Central memory CD4-positive, alpha-beta T cell (primary cell): ENCODE measurements at regions not wholly inside any gene's neighbourhood (a gene's known extent, or its start where the extent isn't known, plus 50 kb on each side); places are given as distances from the start of the nearest gene placed in this dataset.

Source experiments
- DNase-seq: peaks from one replicate; pipeline ENCODE4 v3.0.0; 2022

GRCh38 chr9:113742878-113743277, 133.2 kb upstream of the ZNF618 start:
- DNase-seq: no peak

DNA sequence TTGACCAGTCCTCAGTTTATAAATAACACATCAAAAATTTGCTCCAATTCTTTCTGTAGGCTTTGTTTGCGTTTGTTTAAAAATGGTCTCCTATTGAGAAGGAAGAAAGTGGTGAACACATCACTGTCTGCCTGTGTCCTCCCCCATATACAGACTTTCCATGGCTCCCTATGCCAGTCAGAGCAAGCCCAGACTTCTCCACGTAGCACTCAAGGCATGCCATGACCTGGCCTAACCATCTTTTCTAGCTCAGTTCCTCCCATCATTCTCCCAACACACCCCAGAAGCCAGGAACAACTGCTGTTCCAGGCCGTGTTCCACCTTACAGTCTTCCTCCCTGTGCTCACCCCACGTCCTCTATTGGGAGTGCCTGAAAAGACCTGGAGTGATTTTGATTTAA, 129.6 kb upstream of the ZNF618 start:
- no peak for DNase-seq

GRCh38 chr9:113748135-113748534, 128.0 kb upstream of the ZNF618 start:
- DNase-seq: no peak

GRCh38 chr9:113753398-113754119, 122.5 kb upstream of the ZNF618 start:
- DNase-seq: no peak

DNA sequence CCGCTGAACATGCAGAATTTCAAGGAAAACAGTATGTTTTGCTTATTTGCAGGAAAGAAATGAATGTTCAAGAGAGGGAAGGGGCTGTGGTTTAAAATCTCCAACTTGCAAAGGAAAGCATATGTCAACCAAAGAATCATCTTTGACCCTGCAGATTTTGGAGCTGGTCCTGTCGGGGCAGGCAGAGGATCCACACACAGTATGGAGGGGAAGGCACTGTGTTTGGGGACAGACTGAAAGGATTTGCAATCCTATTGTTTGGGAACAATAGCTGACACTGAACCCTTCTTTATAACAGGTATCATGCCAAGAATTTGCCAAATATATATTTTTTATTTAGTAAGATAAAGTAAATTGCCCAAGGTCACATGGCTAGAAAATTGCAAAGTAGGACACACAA, 121.4 kb upstream of the ZNF618 start:
- DNase-seq: no peak

DNA sequence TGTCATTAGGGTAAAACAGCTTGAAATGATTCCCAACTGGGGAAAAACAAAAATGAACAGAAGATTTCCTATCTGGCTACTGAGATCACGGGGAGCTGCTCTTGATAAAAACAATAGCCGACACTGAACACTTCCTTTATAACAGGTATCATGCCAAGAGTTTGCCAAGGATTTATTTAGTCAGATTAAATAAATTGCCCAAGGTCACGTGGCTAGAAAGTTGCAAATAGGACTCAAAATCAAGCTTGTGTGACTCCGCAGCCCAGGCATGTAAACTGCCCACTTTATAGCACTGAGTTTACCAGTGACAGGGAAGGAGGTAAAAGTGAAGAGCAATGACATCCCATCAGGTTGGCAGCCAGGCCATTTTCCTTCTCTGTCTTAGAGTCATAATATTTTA, 120.7 kb upstream of the ZNF618 start:
- DNase-seq: no peak

GRCh38 chr9:113756476-113757192, 119.5 kb upstream of the ZNF618 start:
- DNase-seq: no peak

- no peak for DNase-seq
These were observed 112.7 kb upstream of the ZNF618 start for GRCh38 chr9:113763429-113763828.

GRCh38 chr9:113764572-113764971, 111.5 kb upstream of the ZNF618 start:
- DNase-seq: no peak

- DNase-seq: no peak
These were observed 106.7 kb upstream of the ZNF618 start for GRCh38 chr9:113769412-113769811.

GRCh38 chr9:113770396-113770795, 105.7 kb upstream of the ZNF618 start:
- no peak for DNase-seq

DNA sequence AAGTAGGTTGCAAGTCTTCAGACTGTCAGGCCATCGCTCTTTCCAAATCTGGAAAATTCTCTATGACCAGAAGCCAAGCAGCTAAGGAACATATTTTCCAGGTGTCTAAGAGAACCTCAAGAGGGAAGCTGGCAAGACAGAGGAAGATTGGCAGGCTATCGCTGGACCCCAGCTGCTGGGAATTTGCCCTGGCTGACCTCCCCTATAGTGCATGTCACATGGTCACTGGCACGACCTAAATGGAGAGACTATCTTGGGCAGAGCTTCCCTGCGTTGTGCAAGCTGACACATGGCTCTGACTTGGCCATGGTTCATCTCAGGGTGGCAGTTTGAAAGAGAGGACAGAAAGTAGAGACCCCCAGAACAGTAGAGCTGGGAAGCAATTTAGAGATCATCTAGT, 104.9 kb upstream of the ZNF618 start:
- DNase-seq: no peak

- no peak for DNase-seq
These were observed 103.8 kb upstream of the ZNF618 start for GRCh38 chr9:113772121-113772810.

- DNase-seq: no peak
These were observed 101.1 kb upstream of the ZNF618 start for GRCh38 chr9:113774963-113775362.

GRCh38 chr9:113775749-113776148, 100.4 kb upstream of the ZNF618 start:
- DNase-seq: no peak

DNA sequence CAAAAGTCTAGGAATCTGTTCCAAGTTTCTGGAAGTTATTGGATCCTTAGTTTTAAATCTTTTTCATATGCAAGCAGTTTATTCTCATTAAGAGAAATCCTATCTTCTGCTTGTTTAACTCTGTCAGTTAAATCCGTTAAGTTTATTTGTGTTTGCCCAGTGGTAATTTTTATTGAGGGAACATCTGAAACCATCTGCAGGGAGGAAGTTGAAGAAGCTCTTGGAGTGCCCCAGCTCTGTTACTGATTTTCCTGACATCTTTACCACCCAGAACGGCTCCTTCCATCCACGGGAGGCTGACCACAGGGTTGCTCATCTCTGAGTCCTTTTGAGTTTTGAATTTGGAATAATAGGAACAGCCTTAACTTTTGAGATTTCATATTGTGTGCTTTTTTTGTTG, 99.9 kb upstream of the ZNF618 start:
- DNase-seq: no peak

GRCh38 chr9:113781381-113781780, 94.7 kb upstream of the ZNF618 start:
- no peak for DNase-seq

DNA sequence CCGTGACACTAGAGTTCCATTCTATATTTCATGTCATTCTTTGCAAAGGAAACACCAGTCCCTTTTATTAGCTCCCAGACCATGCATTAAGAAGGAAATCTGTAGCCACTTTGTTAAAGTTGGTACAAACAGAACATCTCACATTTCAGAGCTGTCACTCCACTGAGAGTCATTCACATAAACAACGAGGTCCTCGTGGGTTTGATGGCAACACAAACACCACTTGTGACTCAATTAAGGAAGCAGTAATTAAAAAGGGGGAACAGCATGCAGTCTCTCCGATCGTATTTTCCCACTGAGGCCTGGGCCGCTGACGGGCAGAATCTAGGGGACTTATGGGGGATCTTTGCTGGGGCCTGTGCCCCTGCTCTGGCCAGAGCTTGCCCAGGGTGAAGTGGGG, 94.2 kb upstream of the ZNF618 start:
- DNase-seq: no peak

DNA sequence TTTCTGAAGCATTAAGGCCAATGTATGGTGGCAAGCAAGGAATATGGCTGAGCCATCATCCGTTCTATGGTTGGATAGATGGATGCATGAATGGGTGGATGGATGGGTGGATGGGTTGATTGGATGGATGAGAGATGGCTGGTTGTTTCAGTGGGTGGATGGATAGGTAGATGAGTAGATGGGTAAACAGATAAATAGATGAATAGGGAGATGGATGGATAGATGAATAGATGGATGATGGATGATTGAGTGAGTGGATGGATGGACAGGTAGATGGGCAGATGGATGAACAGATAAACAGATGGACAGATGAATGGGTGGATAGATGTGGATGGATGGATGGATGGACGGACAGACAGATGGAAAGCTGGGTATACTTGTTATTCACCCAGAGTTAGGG, 92.6 kb upstream of the ZNF618 start:
- DNase-seq: no peak

- DNase-seq: no peak
These were observed 90.8 kb upstream of the ZNF618 start for GRCh38 chr9:113785334-113785733.

DNA sequence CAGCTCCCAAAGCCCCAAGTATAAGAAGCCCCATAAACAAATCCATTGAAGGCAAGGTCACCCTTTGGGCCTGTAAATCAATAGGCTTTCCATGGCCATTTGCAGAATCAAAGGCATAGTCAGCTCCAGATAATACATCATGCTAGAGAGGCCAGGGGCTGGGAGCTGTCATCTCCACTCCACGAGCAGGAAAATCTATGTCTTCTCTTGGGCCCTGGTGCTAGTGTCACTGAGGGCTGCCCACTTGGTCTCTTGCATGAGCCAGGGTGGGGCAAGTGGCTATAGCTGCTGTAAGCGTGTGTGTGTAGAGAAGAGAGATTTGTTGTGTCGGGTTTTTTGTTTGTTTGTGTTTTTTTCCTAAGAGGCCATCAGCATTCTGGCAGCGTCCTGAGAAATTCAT, 90.0 kb upstream of the ZNF618 start:
- DNase-seq: no peak

- no peak for DNase-seq
These were observed 88.2 kb upstream of the ZNF618 start for GRCh38 chr9:113787871-113788270.

DNA sequence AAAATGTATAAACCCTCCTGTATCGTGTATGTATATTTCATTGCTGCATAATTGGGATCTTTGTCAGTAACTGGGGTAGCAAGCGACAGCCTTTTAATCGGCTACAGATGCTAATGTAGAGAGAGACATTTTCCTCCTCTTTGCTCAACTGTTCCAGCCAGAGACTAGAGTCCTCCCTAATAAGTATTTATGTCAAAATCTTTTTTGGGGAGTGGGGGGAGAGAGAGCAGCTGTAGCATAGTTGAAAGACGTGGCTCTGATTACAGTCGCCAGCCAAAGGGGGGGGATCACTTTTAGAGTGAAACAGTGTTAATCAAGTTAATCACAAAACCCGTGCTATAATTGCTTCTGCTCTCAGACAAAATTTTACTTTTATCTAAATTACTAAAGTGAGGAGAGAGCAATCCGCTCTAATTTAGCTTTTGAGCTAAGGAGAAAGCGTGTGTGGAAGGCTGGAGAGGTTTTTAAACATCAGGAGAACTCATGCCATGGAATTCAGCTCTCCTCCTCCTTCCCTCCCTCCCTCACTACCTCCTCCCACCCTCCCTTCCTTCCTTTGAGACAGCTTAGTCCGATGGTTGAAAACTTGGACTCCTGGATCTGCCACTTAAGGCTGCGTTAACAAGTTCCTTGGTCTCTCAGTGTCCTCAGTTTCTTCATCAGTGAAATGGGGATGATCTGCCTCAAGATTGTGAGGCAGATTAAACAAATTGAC, 87.3 kb upstream of the ZNF618 start:
- no peak for DNase-seq
